ENCODE measurements at regions not wholly inside any gene's neighbourhood (a gene's known extent, or its start where the extent isn't known, plus 50 kb on each side); places are given as distances from the start of the nearest gene placed in this dataset.

- TF ChIP-seq PBX3 (IDR thresholded peaks at IDR 0.05) (no peak), CHD2 (IDR thresholded peaks at IDR 0.05; ENCODE audit: low read length, partially characterized antibody) (no peak), USF1 (IDR thresholded peaks at IDR 0.05; ENCODE audit: borderline replicate concordance, low read depth) (no peak), GABPA (IDR thresholded peaks at IDR 0.05; ENCODE audit: low read depth) (no peak), CTCF (IDR thresholded peaks at IDR 0.05) (no peak), TAF1 (IDR thresholded peaks at IDR 0.05; ENCODE audit: borderline replicate concordance, low read depth, low read length) (no peak), MAX (IDR thresholded peaks at IDR 0.05; ENCODE audit: low read depth) (no peak), SMC3 (IDR thresholded peaks at IDR 0.05; ENCODE audit: low read depth, low read length) (no peak), RAD21 (IDR thresholded peaks at IDR 0.05; ENCODE audit: low read length) (no peak)
Measured at GRCh38 chr4:54445866-54446265, 211.9 kb upstream of the KIT start.
